Activated CD4-positive, CD25-positive, alpha-beta regulatory T cell treated with anti-CD3 and anti-CD28 coated beads, Interleukin-2, amount 50 U/mL, for 16 hours (primary cell): ENCODE measurements at regions not wholly inside any gene's neighbourhood (a gene's known extent, or its start where the extent isn't known, plus 50 kb on each side); places are given as distances from the start of the nearest gene placed in this dataset.

ENCODE experiments used
- DNase-seq: peaks from one replicate; pipeline ENCODE4 v3.0.0-alpha.2; 2020; ENCODE audit warnings: low read depth, low spot score

- DNase-seq = no peak
Measured at GRCh38 chr6:147859071-147859470, 350.6 kb downstream of the SAMD5 start.

GRCh38 chr6:147861696-147862095, 353.2 kb downstream of the SAMD5 start:
- no peak for DNase-seq

- DNase-seq = no peak
Measured at GRCh38 chr6:147867433-147868226, 359.1 kb downstream of the SAMD5 start.

GRCh38 chr6:147868427-147869190, 360.1 kb downstream of the SAMD5 start:
- no peak for DNase-seq

DNA sequence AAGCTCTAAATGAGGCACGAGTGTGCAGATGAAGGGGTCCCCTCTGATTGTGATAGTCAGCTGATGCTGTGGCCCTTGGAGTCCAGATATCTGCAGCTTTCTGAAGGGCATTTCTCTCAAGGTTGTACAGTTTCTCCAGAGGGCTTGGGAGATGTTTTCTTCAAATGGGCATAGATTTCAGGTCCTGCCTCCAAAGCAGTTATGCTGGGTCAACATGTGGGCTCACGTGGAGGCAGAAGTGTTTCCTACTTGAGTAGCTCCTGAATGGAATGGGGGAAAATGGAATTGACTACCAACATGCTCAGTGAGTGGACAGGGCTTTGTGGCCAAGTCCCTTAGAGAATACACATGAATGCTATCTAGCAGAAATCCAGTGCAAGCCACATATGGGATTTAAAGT, 360.7 kb downstream of the SAMD5 start:
- DNase-seq = no peak

DNA sequence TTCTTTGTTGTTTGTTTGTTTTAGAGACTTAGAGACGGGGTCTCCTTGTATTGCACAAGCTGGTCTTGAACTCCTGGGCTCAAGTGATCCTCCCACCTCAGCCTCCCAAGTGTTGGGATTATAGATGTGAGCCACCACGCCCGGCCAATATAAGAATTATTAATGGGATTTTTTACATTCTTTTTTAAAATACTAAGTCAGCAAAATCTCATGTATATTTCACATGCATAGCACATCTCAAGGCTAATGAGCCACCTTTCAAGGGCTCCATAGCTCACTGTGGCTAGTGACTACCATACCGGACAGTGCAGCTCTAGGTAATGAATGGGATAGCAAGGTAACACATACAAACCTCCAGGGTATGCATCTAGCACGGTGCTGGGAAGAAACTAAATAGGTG, 361.4 kb downstream of the SAMD5 start:
- no peak for DNase-seq

- DNase-seq = no peak
Measured at GRCh38 chr6:147870506-147871110, 362.1 kb downstream of the SAMD5 start.

- DNase-seq = no peak
Measured at GRCh38 chr6:147872002-147872401, 363.5 kb downstream of the SAMD5 start.

- no peak for DNase-seq
Measured at GRCh38 chr6:147873816-147874215, 365.3 kb downstream of the SAMD5 start.

GRCh38 chr6:147874322-147874721, 365.8 kb downstream of the SAMD5 start:
- DNase-seq = no peak

DNA sequence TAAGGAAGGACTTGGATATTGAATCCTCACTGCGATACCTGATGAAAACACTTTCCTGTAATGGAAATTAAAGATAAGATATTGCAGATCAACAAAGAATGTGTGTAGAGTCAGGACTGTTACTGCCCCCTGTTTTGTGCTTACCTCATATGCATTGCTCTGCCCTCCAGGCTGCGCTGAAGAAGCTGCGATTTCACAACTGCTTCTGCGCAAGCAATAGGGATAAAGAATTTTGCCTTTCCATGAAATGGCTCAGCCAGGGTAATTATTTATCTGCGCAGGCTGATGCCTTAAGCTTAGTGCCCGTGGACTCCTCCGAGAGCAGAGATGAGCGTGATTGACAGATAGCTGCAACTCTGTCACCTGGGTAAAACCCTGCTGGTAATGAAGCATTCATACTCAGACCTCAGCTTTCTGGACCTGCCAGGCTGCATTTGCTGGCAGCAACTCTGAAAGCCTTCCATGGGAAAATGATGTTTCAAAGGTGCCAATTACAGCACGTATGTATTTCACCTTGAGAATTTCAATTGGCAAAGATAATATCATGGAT, 370.6 kb downstream of the SAMD5 start:
- no peak for DNase-seq

DNA sequence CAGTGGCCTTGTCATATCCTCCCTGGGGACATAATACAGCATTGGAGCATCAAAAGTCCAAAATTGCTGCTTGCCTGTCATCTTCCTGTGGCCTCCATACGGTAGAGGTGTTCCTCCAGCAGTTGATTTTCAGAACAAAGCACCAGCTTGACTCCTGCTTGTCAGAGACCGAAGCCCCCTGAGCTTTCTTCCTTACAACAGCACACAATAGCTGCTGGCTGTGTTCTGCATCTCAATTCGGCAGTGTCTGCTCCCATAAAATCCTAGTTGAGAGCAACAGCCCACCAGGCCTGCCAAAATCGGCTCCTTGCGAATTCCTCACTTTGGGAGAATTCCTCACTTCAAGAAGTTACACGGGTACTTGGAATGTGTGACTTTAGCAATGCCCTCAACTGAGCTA, 372.9 kb downstream of the SAMD5 start:
- DNase-seq = no peak

DNA sequence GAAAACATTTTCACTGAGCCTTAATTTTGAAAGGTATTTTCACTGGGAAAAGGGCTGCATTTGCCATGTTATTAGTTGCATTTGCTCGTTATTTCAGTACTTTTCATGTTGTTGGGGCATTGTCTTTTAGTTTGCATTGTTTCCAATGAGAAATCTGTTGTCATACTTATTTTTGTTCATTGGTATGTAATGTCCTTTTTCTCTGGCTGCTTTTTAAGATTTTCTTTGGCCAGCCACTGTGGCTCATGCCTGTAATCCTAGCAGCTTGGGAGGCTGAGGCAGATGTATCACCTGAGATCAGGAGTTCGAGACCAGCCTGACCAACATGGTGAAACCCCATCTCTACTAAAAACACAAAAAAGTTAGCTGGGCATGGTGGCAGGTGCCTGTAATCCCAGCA, 379.9 kb downstream of the SAMD5 start:
- no peak for DNase-seq

- no peak for DNase-seq
Measured at GRCh38 chr6:147891671-147892070, 383.2 kb downstream of the SAMD5 start.

GRCh38 chr6:147892476-147892875, 384.0 kb downstream of the SAMD5 start:
- DNase-seq = no peak

GRCh38 chr6:147895272-147895671, 386.8 kb downstream of the SAMD5 start:
- no peak for DNase-seq

GRCh38 chr6:147900247-147900830, 391.8 kb downstream of the SAMD5 start:
- DNase-seq = no peak

GRCh38 chr6:147903321-147903720, 394.8 kb downstream of the SAMD5 start:
- no peak for DNase-seq

- DNase-seq = no peak
Measured at GRCh38 chr6:147903931-147904330, 395.4 kb downstream of the SAMD5 start.

DNA sequence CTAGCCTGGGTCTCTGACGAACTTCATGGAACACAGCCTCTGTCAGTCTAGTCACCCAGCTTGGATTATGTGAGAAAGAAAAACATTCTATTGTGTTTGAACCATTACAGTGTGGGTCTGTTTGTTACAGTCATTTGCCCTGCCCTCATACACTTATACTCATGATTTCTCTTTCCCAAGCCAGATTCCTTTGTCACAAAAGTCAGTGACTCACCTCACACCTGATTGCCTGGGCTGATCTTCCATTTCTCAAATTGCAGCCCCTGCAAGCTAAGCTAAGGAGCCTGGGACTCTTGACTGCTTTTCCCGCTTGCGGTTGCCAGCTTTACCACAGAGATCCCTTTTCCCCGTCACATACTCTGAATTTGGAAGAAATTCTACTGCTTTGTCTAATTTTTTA, 395.9 kb downstream of the SAMD5 start:
- no peak for DNase-seq

DNA sequence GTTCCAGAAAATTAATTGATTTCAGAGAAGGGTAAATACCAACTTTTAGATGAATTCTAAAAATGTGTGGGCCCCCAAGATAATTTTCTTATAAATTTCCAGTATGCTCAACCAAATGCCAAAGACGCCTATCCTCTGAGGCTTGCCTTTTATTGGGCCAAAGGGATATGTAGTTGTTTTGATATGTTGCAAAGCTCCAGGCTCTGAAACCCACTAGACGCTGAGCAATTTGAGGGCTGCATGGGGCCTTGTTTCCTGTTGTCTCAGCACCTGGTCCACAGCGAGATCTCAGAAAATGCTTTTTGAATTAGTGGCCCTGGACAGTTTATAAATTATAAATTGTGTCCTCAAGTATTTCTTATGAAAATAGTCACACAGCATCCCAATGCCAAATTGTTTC, 397.2 kb downstream of the SAMD5 start:
- no peak for DNase-seq

- DNase-seq = no peak
Measured at GRCh38 chr6:147906361-147906760, 397.9 kb downstream of the SAMD5 start.
